NCI-H69 (cell line): ENCODE measurements at regions not wholly inside any gene's neighbourhood (a gene's known extent, or its start where the extent isn't known, plus 50 kb on each side); places are given as distances from the start of the nearest gene placed in this dataset.
A peak's percentile ranks its signal among the peaks of the same experiment; 100 is the strongest.

Source experiments
- DNase-seq: peaks from one replicate; lab custom pipeline; 2025; lab: John Stamatoyannopoulos, UW

- DNase-seq, result peak; percentile 4
These were observed 64.3 kb downstream of the DMRTA2 start for GRCh38 chr1:50358962-50359361.

DNA sequence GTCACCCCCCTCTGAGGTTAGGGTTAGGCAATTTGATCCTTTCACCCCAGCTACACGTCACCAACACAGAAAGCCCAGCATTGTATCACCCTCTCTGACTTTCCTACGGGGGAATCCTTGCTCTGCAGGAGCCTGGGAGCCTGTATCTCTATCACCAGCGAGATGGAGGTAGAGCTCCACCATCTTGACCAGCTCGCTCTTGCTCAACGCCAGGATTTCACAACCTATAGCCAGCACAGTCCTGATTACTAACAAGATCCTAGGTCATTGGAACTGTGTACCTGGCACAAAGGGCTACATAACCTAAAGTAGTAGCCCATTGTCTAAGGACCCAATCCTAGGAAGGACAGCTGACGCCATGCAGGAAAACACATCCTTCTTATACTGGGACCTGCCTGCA, 66.1 kb downstream of the DMRTA2 start:
- DNase-seq, result no peak

DNA sequence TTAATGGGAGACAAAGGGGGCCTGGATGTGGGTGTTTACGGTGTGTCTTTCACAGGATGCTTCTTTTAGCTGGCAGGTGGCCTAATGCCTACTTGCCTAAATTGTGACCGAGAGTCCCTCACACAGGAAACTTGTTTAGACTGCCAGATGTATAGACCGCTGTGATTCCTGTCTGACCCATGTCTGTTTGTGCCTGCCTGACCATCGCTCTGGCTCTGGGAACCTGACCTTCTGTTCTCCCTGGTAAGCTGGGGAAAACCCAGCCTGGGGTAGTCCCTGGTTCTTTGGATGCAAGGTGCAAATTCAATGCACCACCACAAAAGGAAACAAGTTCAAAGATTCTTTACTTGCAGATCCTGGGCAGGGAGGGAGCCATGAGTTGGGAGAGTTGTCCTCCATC, 68.4 kb downstream of the DMRTA2 start:
- DNase-seq, result peak; percentile 37

DNA sequence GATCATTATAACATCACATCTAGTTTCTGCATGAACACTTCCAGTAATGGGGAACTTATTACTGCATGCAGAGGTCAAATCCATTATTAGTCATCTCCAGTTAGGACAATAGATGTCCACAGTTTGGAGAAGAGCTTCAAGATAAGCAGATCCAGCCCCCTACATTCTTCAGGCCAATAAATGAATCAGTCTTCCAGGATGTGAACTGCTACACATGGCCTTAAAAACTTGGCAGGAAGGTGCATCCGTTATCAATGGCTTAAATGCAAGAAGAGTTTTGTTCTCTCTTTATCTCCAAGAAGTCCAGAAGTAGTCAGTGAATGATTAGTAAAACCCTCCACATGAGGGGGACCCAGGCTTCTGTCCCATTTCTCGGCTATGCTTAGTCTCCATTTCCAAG, 70.8 kb downstream of the DMRTA2 start:
- DNase-seq, result no peak

- DNase-seq, result no peak
These were observed 72.4 kb downstream of the DMRTA2 start for GRCh38 chr1:50350868-50351267.

GRCh38 chr1:50350421-50350820, 72.8 kb downstream of the DMRTA2 start:
- DNase-seq, result no peak

DNA sequence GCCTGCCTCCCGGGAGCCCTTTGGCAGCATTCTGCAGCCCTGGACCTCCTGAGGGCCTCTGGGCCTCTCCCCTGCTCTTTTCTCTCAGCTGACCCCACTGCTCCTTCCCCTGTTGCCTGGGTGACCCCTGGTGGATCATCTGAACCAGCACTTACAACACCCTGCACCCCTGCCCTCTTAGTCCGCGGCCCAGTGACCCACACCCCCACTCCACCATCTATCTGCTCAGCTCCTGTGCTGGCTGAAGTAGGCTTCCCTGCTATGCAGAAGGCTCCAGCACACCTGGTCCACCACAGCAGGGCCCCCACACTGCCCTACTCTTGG, 74.0 kb downstream of the DMRTA2 start:
- DNase-seq, result no peak

GRCh38 chr1:50348449-50349241, 74.6 kb downstream of the DMRTA2 start:
- DNase-seq, result peak; percentile 83

- DNase-seq, result no peak
These were observed 75.3 kb downstream of the DMRTA2 start for GRCh38 chr1:50347933-50348332.

GRCh38 chr1:50346621-50347020, 76.6 kb downstream of the DMRTA2 start:
- DNase-seq, result no peak

DNA sequence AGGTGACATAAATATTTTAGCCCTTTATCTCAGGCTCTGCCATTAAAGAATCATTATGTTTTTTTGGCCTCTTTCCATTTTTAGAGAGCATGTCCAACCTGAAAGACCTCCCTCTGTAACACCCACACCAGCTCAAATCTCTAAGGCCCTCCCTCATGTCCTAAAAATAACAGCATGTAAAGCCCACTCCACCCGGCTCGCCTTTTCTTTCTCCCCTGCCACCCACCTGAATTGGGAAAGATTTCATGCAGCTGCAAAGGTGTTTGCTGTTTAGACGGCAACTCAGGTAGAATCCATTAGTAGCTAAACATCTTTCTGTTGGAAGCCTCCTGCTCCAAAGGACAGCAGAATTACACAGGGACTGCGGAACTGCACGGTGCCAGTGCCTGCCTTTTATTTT, 79.9 kb downstream of the DMRTA2 start:
- DNase-seq, result peak; percentile 93

- no peak for DNase-seq
These were observed 80.7 kb downstream of the DMRTA2 start for GRCh38 chr1:50342525-50342924.

DNA sequence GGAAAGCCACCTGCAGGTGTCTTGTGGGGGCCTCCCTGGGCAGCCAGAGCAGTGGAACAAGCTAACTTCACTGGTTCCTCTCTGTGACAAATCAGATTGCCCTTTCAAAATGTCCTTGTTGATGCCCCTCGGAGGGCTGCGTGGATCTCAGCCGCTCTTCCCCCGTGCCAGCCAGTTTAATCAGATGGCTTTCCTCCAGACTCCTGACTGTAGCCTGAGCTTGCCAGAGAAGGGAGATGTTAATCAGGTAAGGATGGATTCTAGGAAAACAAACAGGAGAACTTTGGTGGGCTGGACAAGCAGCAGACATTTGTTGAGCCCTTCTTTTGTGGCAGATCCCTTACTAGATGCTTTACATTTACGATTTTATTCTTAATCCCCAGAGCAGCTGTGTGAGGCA, 88.2 kb downstream of the DMRTA2 start:
- peak; percentile 9 for DNase-seq

DNA sequence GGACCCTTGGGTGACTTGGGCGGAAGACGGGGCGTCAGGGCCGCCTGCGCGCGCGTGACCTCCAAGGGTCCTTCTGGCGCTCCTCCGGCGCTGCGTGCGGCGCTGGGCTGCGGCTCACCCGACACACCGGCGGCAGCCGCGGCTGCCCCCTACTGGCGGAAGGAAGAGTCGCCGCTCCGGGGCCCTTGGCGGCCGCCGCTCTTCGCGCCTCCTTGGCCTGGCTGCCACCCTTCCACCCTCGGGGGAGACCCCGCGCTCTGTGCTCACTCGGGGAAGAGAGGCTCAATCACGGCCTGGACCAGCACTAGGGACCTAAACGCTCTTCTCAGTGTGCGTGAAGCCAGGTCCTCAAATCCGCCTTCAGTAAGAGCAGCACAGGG, 89.7 kb downstream of the DMRTA2 start:
- peak; percentile 79 for DNase-seq

DNA sequence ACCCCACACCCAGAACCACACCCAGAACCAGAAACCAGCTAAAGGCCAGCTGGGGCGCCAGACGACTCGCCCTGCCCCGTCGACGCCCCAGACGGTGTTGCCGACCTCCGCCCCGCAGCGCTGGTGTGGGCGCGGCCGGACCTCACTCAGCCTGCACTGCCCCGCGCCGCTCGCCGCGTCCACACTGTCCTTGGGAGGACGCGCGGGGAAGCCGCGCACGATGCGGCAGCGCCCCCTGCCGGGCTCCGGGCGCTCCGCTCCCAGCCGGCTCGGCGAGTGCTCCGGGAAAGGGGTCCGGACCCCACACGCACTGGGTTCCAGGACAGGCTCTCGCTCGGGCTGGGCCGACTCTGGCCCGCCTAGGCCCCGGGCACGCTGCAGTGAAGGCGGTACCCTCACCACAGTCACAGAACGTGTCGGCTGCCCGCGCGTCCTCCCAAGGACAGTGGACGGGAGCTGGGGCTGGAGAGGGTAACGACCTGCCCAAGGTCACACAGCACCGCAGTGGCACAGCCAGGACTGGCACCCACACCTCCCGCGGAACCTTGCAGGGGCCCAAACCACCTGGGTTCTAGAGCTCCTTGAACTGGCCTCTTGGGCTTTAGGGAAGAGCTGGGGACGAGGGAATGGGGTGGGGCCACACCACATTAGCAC, 90.2 kb downstream of the DMRTA2 start:
- peak; percentile 87 for DNase-seq

GRCh38 chr1:50329332-50329932, 93.8 kb downstream of the DMRTA2 start:
- peak; percentile 66 for DNase-seq

DNA sequence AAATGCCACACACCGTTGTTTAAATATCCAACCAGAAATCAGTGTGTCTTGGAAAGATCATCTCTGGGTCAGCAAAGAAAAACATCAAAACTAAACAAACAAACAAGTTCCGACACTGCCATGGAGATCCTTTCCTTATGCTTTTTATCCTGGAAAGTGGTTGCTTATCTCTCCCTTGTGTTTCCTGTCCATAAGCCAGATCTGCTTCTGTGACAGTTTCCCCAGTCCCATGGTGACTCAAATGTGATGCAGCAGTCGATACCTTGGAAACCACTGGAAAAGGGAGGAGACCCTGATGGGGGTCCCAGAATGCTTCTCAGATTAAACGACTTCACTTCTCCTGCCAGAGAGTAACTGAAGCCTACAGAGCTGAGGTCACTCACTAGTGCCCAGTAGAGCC, 94.7 kb downstream of the DMRTA2 start:
- DNase-seq, result no peak

GRCh38 chr1:50326026-50326425, 97.2 kb downstream of the DMRTA2 start:
- DNase-seq, result no peak

- DNase-seq, result no peak
These were observed 100.7 kb downstream of the DMRTA2 start for GRCh38 chr1:50322579-50322978.

GRCh38 chr1:50318428-50318827, 104.8 kb downstream of the DMRTA2 start:
- DNase-seq, result no peak

GRCh38 chr1:50308878-50309277, 114.4 kb downstream of the DMRTA2 start:
- DNase-seq, result no peak

GRCh38 chr1:50305808-50306207, 117.4 kb downstream of the DMRTA2 start:
- DNase-seq, result peak; percentile 64

GRCh38 chr1:50300297-50300696, 122.9 kb downstream of the DMRTA2 start:
- DNase-seq, result no peak

- DNase-seq, result no peak
These were observed 127.7 kb downstream of the DMRTA2 start for GRCh38 chr1:50295566-50295965.
